ENCODE measurements at regions not wholly inside any gene's neighbourhood (a gene's known extent, or its start where the extent isn't known, plus 50 kb on each side); places are given as distances from the start of the nearest gene placed in this dataset.

DNA sequence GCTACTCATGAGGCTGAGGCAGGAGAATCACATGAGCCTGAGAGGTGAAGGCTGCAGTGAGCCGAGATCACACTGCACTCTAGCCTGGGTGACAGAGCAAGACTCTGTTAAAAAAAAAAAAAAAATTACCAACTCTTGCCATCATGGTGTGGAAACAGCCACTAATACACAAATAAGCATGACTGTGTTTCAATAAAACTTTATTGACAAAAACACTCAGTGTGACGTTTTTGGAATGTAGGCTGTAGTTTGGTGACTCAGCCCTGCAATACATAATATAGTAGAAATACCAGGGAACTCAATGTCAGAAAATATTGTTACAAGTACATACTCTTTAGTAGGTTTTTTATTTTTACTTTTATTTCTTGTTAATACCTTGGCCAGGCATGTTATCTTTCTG is 207.1 kb downstream of the CASP12 start:
- no peak for DNase-seq
- intact Hi-C loops (cut with DNase I) = no loop called here

DNA sequence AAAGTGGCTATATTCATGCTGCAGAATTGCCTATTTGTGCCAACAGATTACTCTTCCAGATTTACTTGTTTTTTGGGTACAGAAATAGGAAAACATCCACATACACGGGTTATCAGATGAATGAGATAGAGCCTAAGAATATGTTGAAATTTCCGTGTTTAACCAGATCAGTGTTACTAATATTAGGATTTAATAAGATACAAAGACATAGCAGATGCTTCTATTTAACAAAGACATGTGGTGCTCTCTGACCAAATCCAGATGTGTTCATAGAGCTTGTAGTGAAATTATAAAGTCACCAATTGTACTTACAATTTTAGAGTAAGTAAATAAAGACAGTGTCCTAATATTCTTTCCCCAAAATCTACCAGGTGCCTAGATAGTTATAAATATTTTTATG is 208.0 kb downstream of the CASP12 start:
- Histone ChIP-seq H3K4me1 (peaks cover 0 to 22% of the 10 kb centered on the region in 2 donors), H3K27ac (no peak overlapping the region), H3K4me3 (no peak overlapping the region), H3K9me3 (no peaks in the 10 kb centered on the region), H3K36me3 (no peaks in the 10 kb centered on the region), H3K27me3 (no peaks in the 10 kb centered on the region)
- intact Hi-C loops (cut with DNase I) = no loop called here
- ATAC-seq (no peak), DNase-seq (no peak)
- TF ChIP-seq, protein P1, sequence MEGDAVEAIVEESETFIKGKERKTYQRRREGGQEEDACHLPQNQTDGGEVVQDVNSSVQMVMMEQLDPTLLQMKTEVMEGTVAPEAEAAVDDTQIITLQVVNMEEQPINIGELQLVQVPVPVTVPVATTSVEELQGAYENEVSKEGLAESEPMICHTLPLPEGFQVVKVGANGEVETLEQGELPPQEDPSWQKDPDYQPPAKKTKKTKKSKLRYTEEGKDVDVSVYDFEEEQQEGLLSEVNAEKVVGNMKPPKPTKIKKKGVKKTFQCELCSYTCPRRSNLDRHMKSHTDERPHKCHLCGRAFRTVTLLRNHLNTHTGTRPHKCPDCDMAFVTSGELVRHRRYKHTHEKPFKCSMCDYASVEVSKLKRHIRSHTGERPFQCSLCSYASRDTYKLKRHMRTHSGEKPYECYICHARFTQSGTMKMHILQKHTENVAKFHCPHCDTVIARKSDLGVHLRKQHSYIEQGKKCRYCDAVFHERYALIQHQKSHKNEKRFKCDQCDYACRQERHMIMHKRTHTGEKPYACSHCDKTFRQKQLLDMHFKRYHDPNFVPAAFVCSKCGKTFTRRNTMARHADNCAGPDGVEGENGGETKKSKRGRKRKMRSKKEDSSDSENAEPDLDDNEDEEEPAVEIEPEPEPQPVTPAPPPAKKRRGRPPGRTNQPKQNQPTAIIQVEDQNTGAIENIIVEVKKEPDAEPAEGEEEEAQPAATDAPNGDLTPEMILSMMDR (IDR thresholded peaks at IDR 0.05) = no peak

More for the DNA sequence above, 207.1 kb downstream of the CASP12 start:
- H3K36me3 ChIP-seq = no peaks in the 10 kb centered on the region
- no peak for ATAC-seq
- H3K9me3 ChIP-seq = no peaks in the 10 kb centered on the region
- TF ChIP-seq, protein P1 (IDR thresholded peaks at IDR 0.05) = no peak
- H3K27me3 ChIP-seq = no peaks in the 10 kb centered on the region
- no peak overlapping the region for H3K4me3 ChIP-seq
- H3K4me1 ChIP-seq = peaks cover 0 to 24% of the 10 kb centered on the region in 2 donors
- no peak overlapping the region for H3K27ac ChIP-seq

DNA sequence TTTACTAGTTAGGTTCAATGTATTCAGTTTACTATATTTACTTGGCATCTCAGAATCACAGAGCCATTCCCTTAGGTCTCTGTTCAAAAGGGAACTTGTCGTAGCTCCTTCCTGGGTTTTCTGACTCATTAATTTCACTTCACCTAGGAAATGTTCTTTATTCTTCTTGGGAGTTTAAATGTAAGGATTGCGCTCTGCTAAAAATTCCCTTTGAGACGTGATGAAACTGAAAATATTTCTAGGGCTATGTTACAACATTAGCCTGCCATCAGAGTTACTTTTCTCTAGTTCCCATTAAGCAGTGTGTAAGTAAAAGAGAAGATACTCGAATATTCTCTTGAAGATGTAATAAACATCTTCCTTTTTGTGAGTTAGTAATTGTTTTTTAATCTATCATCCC is 209.5 kb downstream of the CASP12 start:
- Histone ChIP-seq H3K4me1 (peaks cover 0 to 13% of the 10 kb centered on the region in 2 donors), H3K4me3 (no peak overlapping the region), H3K36me3 (no peaks in the 10 kb centered on the region), H3K9me3 (no peaks in the 10 kb centered on the region), H3K27me3 (no peaks in the 10 kb centered on the region), H3K27ac (no peak overlapping the region)
- ATAC-seq = no peak
- no peak for DNase-seq
- intact Hi-C loops (cut with DNase I) = no loop called here
- TF ChIP-seq, protein P1 (IDR thresholded peaks at IDR 0.05) = no peak

DNA sequence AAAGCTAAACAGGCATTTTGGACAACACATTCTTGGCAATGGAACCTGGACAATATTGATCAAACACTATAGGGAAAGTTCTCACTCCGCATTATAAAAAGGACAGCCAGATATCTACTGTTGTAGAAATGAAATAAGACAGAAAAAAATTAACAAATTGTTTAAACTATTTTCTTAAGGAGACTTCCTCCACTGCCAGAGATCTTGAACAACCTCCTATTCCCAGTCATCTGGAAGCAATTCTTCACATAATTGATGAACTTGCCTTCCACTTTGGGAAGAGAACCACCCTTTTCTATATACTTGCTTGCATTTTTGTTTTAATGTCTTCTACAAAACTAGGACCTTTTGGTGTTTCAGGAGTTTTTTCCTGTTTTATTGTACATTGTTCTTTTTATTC is 216.1 kb downstream of the CASP12 start:
- TF ChIP-seq, protein P1 (IDR thresholded peaks at IDR 0.05) = no peak
- DNase-seq (no peak), ATAC-seq (no peak)
- H3K9me3 ChIP-seq = no peaks in the 10 kb centered on the region
- H3K4me1 ChIP-seq = no peaks in the 10 kb centered on the region
- H3K27ac ChIP-seq = no peak overlapping the region
- no peaks in the 10 kb centered on the region for H3K36me3 ChIP-seq
- H3K4me3 ChIP-seq = no peak overlapping the region
- H3K27me3 ChIP-seq = no peaks in the 10 kb centered on the region
- intact Hi-C loops (cut with DNase I) = no loop called here

DNA sequence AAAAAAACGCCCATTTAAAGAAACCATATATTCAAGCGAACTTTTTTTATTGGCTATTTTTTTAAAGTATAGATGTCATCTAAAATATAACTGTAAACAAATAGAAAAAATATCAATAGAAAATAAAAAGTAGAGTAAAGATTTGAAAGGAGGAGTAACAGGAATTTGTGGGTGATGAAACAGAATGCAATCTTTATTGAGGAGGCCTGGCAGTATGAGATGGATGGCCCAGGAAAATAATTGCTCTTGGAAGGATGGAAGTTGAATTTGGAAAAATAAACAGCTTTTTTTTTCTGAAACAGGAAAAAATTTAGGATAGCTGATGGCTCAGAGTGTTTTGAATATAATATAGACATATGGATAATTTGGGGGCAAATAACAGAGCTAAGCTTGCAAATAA is 219.0 kb downstream of the CASP12 start:
- Histone ChIP-seq H3K27ac (no peak overlapping the region), H3K36me3 (no peaks in the 10 kb centered on the region), H3K27me3 (no peaks in the 10 kb centered on the region), H3K4me1 (no peaks in the 10 kb centered on the region), H3K9me3 (no peaks in the 10 kb centered on the region), H3K4me3 (no peak overlapping the region)
- ATAC-seq (no peak), DNase-seq (no peak)
- TF ChIP-seq, protein P1 (IDR thresholded peaks at IDR 0.05) = no peak
- intact Hi-C loops (cut with DNase I) = no loop called here

Data from left lung (tissue), 4 donors.